Glomerular visceral epithelial cell (primary cell): ENCODE measurements at regions not wholly inside any gene's neighbourhood (a gene's known extent, or its start where the extent isn't known, plus 50 kb on each side); places are given as distances from the start of the nearest gene placed in this dataset.
"Not testable (repeated sequence)": the region's sequence is repeated elsewhere in the genome, so short reads cannot be mapped to it uniquely, and the experiment has no call there.

Source experiments
- DNase-seq: peaks from one replicate; pipeline ENCODE4 v3.0.0-alpha.2; 2016; ENCODE audit errors: extremely low spot score

- no peak for DNase-seq
Measured at GRCh38 chr2:103367877-103368276, 606.0 kb downstream of the TMEM182 start.

- DNase-seq: no peak
Measured at GRCh38 chr2:103383541-103383940, 621.7 kb downstream of the TMEM182 start.

GRCh38 chr2:103386872-103387271 lies 625.0 kb downstream of the TMEM182 start:
- no peak for DNase-seq

- DNase-seq: no peak
Measured at GRCh38 chr2:103387888-103388287, 626.1 kb downstream of the TMEM182 start.

- DNase-seq: no peak
Measured at GRCh38 chr2:103396152-103396551, 634.3 kb downstream of the TMEM182 start.

- peak; percentile 78 for DNase-seq
Measured at GRCh38 chr2:103401621-103402020, 639.8 kb downstream of the TMEM182 start.

- no peak for DNase-seq
Measured at GRCh38 chr2:103402336-103402735, 640.5 kb downstream of the TMEM182 start.

- no peak for DNase-seq
Measured at GRCh38 chr2:103402944-103403343, 641.1 kb downstream of the TMEM182 start.

GRCh38 chr2:103403388-103403787 lies 641.6 kb downstream of the TMEM182 start:
- DNase-seq: not testable (repeated sequence)

- no peak for DNase-seq
Measured at GRCh38 chr2:103410221-103410620, 648.4 kb downstream of the TMEM182 start.

- no peak for DNase-seq
Measured at GRCh38 chr2:103419506-103419905, 657.7 kb downstream of the TMEM182 start.

- DNase-seq: no peak
Measured at GRCh38 chr2:103423100-103423499, 661.3 kb downstream of the TMEM182 start.

- no peak for DNase-seq
Measured at GRCh38 chr2:103427567-103427966, 665.7 kb downstream of the TMEM182 start.

- DNase-seq: no peak
Measured at GRCh38 chr2:103430191-103430590, 668.4 kb downstream of the TMEM182 start.

GRCh38 chr2:103435010-103435409 lies 673.2 kb downstream of the TMEM182 start:
- peak; percentile 22 for DNase-seq

- no peak for DNase-seq
Measured at GRCh38 chr2:103437161-103437560, 675.3 kb downstream of the TMEM182 start.

- DNase-seq: no peak
Measured at GRCh38 chr2:103445347-103445746, 683.5 kb downstream of the TMEM182 start.

- peak; percentile 3 for DNase-seq
Measured at GRCh38 chr2:103448495-103448894, 686.7 kb downstream of the TMEM182 start.

- no peak for DNase-seq
Measured at GRCh38 chr2:103451283-103451682, 689.5 kb downstream of the TMEM182 start.

GRCh38 chr2:103459283-103459682 lies 697.5 kb downstream of the TMEM182 start:
- DNase-seq: no peak

GRCh38 chr2:103462101-103462500 lies 700.3 kb downstream of the TMEM182 start:
- no peak for DNase-seq

GRCh38 chr2:103462712-103463111 lies 700.9 kb downstream of the TMEM182 start:
- no peak for DNase-seq

GRCh38 chr2:103464831-103465230 lies 703.0 kb downstream of the TMEM182 start:
- DNase-seq: no peak

- DNase-seq: no peak
Measured at GRCh38 chr2:103469800-103470199, 708.0 kb downstream of the TMEM182 start.

- DNase-seq: no peak
Measured at GRCh38 chr2:103484906-103485305, 723.1 kb downstream of the TMEM182 start.
